IMR-90 (cell line): ENCODE measurements at regions not wholly inside any gene's neighbourhood (a gene's known extent, or its start where the extent isn't known, plus 50 kb on each side); places are given as distances from the start of the nearest gene placed in this dataset.

ENCODE experiments used
- ATAC-seq: fragments of 200-7000 bp; cut with Tn5 transposase; 2 replicates; pipeline ENCODE4 v1.9.1; 2020; ENCODE audit warnings: low read depth, mild to moderate bottlenecking, moderate library complexity
- BruUV-seq: library from RNA; stranded (reverse); fragments of 400-500 nt; replicated peaks from 2 replicates; lab custom pipeline; 2021; lab: Mats Ljungman, UMichigan
- CTCF ChIA-PET: fragments of 300-600 bp; formaldehyde crosslinking; extraction: SDS; loops from one replicate; lab custom pipeline; 2021; ENCODE audit warnings: antibody characterized with exemption; lab: Yijun Ruan, JAX
- POLR2A ChIA-PET: fragments of 300-600 bp; sonication (Branson Sonifier 250); formaldehyde crosslinking; loops from one replicate; lab custom pipeline; 2022; ENCODE audit warnings: antibody characterized with exemption; ENCODE audit not compliant: unreplicated experiment; lab: Charles Lee
- DNase-seq: peaks from one replicate; pipeline ENCODE4 v3.0.0; 2013
- H2AFZ ChIP-seq: replicated peaks from 2 replicates; pipeline ENCODE3; 2013; ENCODE audit warnings: low read length, mild to moderate bottlenecking; ENCODE audit not compliant: poor library complexity
- H2AK5ac ChIP-seq: 2 replicates; pipeline ENCODE4 v1.6.1; 2013; ENCODE audit warnings: low read depth, low read length, inconsistent platforms
- H2AK9ac ChIP-seq: replicated peaks from 2 replicates; pipeline ENCODE3; 2013; ENCODE audit warnings: mild to moderate bottlenecking, low read depth, low read length, moderate library complexity; ENCODE audit not compliant: poor library complexity
- H2BK120ac ChIP-seq: 2 replicates; pipeline ENCODE4 v1.6.1; 2013; ENCODE audit warnings: low read depth, low read length, inconsistent platforms
- H2BK15ac ChIP-seq: 3 replicates; pipeline ENCODE4 v1.6.1; 2013; ENCODE audit warnings: low read depth, low read length, inconsistent platforms
- H2BK20ac ChIP-seq: 2 replicates; pipeline ENCODE4 v1.6.1; 2013; ENCODE audit warnings: low read depth, mild to moderate bottlenecking, inconsistent platforms, low read length, moderate library complexity
- H2BK5ac ChIP-seq: 2 replicates; pipeline ENCODE4 v1.6.1; 2013; ENCODE audit warnings: mild to moderate bottlenecking, low read depth, low read length, inconsistent platforms; ENCODE audit not compliant: poor library complexity, severe bottlenecking
- H3K14ac ChIP-seq: replicated peaks from 2 replicates; pipeline ENCODE4 v1.6.1; 2013; ENCODE audit warnings: low read depth, low read length, inconsistent platforms
- H3K18ac ChIP-seq: 2 replicates; pipeline ENCODE4 v1.6.1; 2013; ENCODE audit warnings: low read depth, low read length, control low read depth
- H3K23ac ChIP-seq: 2 replicates; pipeline ENCODE4 v1.6.1; 2013; ENCODE audit warnings: low read depth, low read length, inconsistent platforms
- H3K27ac ChIP-seq: 2 replicates; pipeline ENCODE4 v1.5.1; 2013; ENCODE audit warnings: mild to moderate bottlenecking, control low read depth, low read length; ENCODE audit not compliant: insufficient read depth
- H3K27me3 ChIP-seq: 2 replicates; pipeline ENCODE4 v1.6.1; 2013; ENCODE audit warnings: low read length; ENCODE audit not compliant: control insufficient read depth, insufficient read depth
- H3K36me3 ChIP-seq: 2 replicates; pipeline ENCODE4 v1.6.1; 2013; ENCODE audit warnings: low read length, mixed read lengths; ENCODE audit not compliant: control insufficient read depth, insufficient read depth
- H3K4ac ChIP-seq: 2 replicates; pipeline ENCODE4 v1.6.1; 2013; ENCODE audit warnings: low read depth, low read length, inconsistent platforms
- H3K4me1 ChIP-seq: 2 replicates; pipeline ENCODE4 v1.6.1; 2013; ENCODE audit warnings: low read length, mixed read lengths; ENCODE audit not compliant: control insufficient read depth, insufficient read depth
- H3K4me2 ChIP-seq: 2 replicates; pipeline ENCODE4 v1.6.1; 2013; ENCODE audit warnings: low read depth, mild to moderate bottlenecking, control low read depth, low read length, moderate library complexity
- H3K4me3 ChIP-seq: 2 replicates; pipeline ENCODE4 v1.5.1; 2013; ENCODE audit warnings: low read depth, mild to moderate bottlenecking, control low read depth, low read length, moderate library complexity; ENCODE audit not compliant: insufficient read depth
- H3K56ac ChIP-seq: 2 replicates; pipeline ENCODE4 v1.6.1; 2013; ENCODE audit warnings: low read length, inconsistent platforms; ENCODE audit not compliant: insufficient read depth; ENCODE audit errors: extremely low read depth
- H3K79me1 ChIP-seq, 2 experiments: 2 replicates each; pipeline ENCODE4 v1.6.1; 2013; ENCODE audit warnings: low read length in 2 of 2, inconsistent platforms in 1 of 2, low read depth in 1 of 2
- H3K9ac ChIP-seq: 2 replicates; pipeline ENCODE4 v1.6.1; 2013; ENCODE audit warnings: low read depth, low read length, control low read depth
- H3K9me1 ChIP-seq: 2 replicates; pipeline ENCODE4 v1.6.1; 2013; ENCODE audit warnings: low read length, inconsistent platforms; ENCODE audit not compliant: insufficient read depth
- H3K9me3 ChIP-seq: 2 replicates; pipeline ENCODE4 v1.6.1; 2013; ENCODE audit warnings: low read length; ENCODE audit not compliant: control insufficient read depth, insufficient read depth
- H4K20me1 ChIP-seq: 2 replicates; pipeline ENCODE4 v1.6.1; 2013; ENCODE audit warnings: low read length, inconsistent platforms; ENCODE audit not compliant: insufficient read depth
- H4K5ac ChIP-seq: 2 replicates; pipeline ENCODE4 v1.6.1; 2013; ENCODE audit warnings: mild to moderate bottlenecking, low read depth, low read length, control low read depth
- H4K8ac ChIP-seq, 2 experiments: 2 replicates each; pipeline ENCODE4 v1.6.1; 2013; ENCODE audit warnings: low read depth in 2 of 2, low read length in 2 of 2, control low read depth in 1 of 2, inconsistent platforms in 1 of 2
- H4K91ac ChIP-seq: 2 replicates; pipeline ENCODE4 v1.6.1; 2013; ENCODE audit warnings: low read depth, low read length, inconsistent platforms; ENCODE audit not compliant: insufficient read depth
- BHLHE40 ChIP-seq: fragments of 150-350 bp; IDR thresholded peaks from 2 replicates; pipeline ENCODE4 v1.6.1; 2016; ENCODE audit warnings: mild to moderate bottlenecking, low read depth, low read length
- CEBPB ChIP-seq: IDR thresholded peaks from 2 replicates; pipeline ENCODE4 v1.6.1; 2012; ENCODE audit warnings: low read depth, low read length, improper control_type of control experiment
- CHD1 ChIP-seq: IDR thresholded peaks from 2 replicates; pipeline ENCODE4 v1.6.1; 2012; ENCODE audit warnings: low read depth, low read length, improper control_type of control experiment
- FOS ChIP-seq: fragments of 150-350 bp; IDR thresholded peaks from 2 replicates; pipeline ENCODE4 v1.6.1; 2016; ENCODE audit warnings: low read depth, low read length
- MAFK ChIP-seq: IDR thresholded peaks from 2 replicates; pipeline ENCODE4 v1.6.1; 2012; ENCODE audit warnings: low read depth, low read length, improper control_type of control experiment
- NFE2L2 ChIP-seq: fragments of 150-350 bp; IDR thresholded peaks from 2 replicates; pipeline ENCODE4 v1.6.1; 2016; ENCODE audit warnings: low read depth, mild to moderate bottlenecking, low read length
- POLR2A ChIP-seq: IDR thresholded peaks from 2 replicates; pipeline ENCODE4 v1.6.1; 2012; ENCODE audit warnings: mild to moderate bottlenecking, low read depth, low read length
- RAD21 ChIP-seq: IDR thresholded peaks from 2 replicates; pipeline ENCODE4 v1.6.1; 2012; ENCODE audit warnings: low read length, improper control_type of control experiment
- RFX5 ChIP-seq: IDR thresholded peaks from 2 replicates; pipeline ENCODE4 v1.8.0; 2012; ENCODE audit warnings: low read depth, mild to moderate bottlenecking, low read length, moderate library complexity
- SMC3 ChIP-seq: fragments of 150-350 bp; IDR thresholded peaks from 2 replicates; pipeline ENCODE4 v1.6.1; 2016; ENCODE audit warnings: low read depth, mild to moderate bottlenecking, antibody characterized with exemption, low read length, moderate library complexity
- WGBS, 2 experiments: methylation state at CpG; one replicate each; pipeline versions ENCODE4 v1.1.5 to v1.1.7; 2013; ENCODE audit warnings: missing lambda C conversion rate in 2 of 2; ENCODE audit not compliant: insufficient read length in 1 of 2; ENCODE audit errors: extremely low coverage in 2 of 2; 5-methylcytosine and 5-hydroxymethylcytosine counted together
- dilution Hi-C: fragments of 300-500 bp; cut with HindIII; formaldehyde crosslinking; loops from one replicate; pipeline ENCODE4 v1.14.3; 2018; ENCODE audit warnings: low sequenced_read_pairs; ENCODE audit not compliant: unreplicated experiment
- in situ Hi-C: fragments of 300-500 bp; cut with MboI; formaldehyde crosslinking; loops from 3 replicates; pipeline ENCODE4 v1.14.3; 2019; ENCODE audit warnings: low sequenced_read_pairs, inconsistent platforms, mixed read lengths
- intact Hi-C: fragments of 100-400 bp; cut with micrococcal nuclease; formaldehyde crosslinking; loops from 2 replicates; pipeline ENCODE4 v1.10.0; 2022
- TF ChIP-seq, protein P1 (sequence below): fragments of 150-350 bp; IDR thresholded peaks from 2 replicates; pipeline ENCODE4 v1.6.1; 2016; ENCODE audit warnings: low read depth, mild to moderate bottlenecking, low read length, moderate library complexity, borderline replicate concordance
- TF ChIP-seq, protein P2 (sequence below): conservative IDR thresholded peaks from 2 replicates; pipeline ENCODE4 v1.5.1; 2012; ENCODE audit warnings: mild to moderate bottlenecking, low read depth, low read length, improper control_type of control experiment
- TF ChIP-seq, protein P3 (sequence below): fragments of 150-350 bp; IDR thresholded peaks from 2 replicates; pipeline ENCODE4 v1.6.1; 2017; ENCODE audit warnings: mild to moderate bottlenecking, antibody characterized with exemption, low read length, low read depth

DNA sequence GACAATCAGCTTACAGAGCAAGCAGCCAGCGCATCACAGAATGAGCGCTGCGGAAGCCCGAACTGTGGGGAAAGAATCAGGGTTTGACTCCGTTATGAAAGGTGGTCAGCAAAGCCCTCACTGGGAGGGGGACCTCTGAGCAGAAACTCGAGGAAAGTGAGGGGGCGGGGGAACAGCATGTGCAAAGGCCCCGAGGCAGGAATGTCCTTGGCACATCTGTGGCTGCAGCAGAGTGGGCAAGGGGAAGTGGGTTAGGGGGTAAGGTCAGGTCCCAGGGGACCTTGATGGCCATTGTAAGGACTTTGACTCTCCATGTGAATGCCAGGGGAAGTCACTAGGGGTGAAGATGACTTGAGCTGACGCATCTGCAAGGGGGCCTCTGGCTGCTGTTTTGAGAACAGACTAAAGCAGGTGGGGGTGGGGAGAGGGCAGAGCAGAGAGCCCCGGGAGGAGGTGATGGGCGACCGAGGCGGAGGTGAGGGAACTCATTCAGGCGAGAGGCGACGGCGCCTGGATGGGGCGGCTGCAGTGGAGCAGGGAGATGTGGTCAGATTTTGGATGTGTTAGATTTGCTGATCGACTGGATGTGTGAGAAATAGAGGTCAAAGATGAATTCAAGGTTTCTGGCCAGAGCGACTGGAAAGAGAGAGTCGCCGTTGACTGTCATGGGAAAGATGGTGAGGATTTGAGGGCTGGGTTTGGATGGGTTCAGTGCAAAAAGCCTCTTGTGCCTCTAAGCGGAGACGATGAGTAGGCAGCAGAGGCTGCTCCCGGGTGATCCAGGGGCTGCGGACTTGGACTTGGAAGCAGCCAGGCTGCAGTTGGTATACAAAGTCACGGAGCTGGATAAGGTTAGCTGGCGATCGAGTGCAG lies 108.0 kb upstream of the ZBTB40 start (continued):
- TF ChIP-seq CHD1: no peak

DNA sequence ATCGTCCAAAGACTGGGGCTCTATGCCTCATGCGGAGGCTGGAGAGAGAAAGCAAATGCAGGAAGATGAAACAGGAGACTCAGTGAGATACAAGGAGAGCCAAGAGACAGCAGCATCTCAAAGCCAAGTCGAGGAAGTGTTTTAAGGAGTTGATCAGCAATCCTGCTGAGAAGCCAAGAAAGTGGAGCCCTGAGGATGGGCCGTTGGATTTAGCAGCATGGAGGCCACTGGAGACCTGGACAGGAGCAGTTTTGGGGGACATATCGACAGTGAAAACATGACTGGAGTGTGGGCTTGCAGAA lies 107.4 kb upstream of the ZBTB40 start:
- Histone ChIP-seq H3K56ac (no peak overlapping the region), H3K4me1 (peaks cover 2% of the 10 kb centered on the region; the same call in 1 of the 2 replicates), H2BK20ac (no peak overlapping the region), H2BK15ac (no peak overlapping the region), H3K18ac (no peak overlapping the region), H2AK9ac (no peak overlapping the region), H3K9ac (no peak overlapping the region), H3K23ac (no peak overlapping the region), H3K27me3 (peaks cover 87% of the 10 kb centered on the region), H4K8ac (no peak overlapping the region), H4K5ac (no peak overlapping the region), H3K9me1 (no peaks in the 10 kb centered on the region; the same call in 1 of the 2 replicates), H3K79me1 (no peaks in the 10 kb centered on the region), H3K4me2 (no peak overlapping the region), H2BK120ac (no peak overlapping the region), H4K91ac (no peak overlapping the region), H3K14ac (no peak overlapping the region), H2AFZ (no peak overlapping the region), H4K20me1 (no peaks in the 10 kb centered on the region), H3K4ac (no peak overlapping the region), H3K4me3 (no peak overlapping the region), H2AK5ac (no peak overlapping the region), H3K36me3 (no peaks in the 10 kb centered on the region), H3K9me3 (no peaks in the 10 kb centered on the region), H3K27ac (no peak overlapping the region), H2BK5ac (no peak overlapping the region)
- in situ Hi-C loops: no loop called here
- BruUV-seq: no TSS peak
- DNase-seq (no peak), ATAC-seq (no peak)
- CTCF ChIA-PET: no interaction called here
- dilution Hi-C loops: no loop called here
- TF ChIP-seq, protein P1, sequence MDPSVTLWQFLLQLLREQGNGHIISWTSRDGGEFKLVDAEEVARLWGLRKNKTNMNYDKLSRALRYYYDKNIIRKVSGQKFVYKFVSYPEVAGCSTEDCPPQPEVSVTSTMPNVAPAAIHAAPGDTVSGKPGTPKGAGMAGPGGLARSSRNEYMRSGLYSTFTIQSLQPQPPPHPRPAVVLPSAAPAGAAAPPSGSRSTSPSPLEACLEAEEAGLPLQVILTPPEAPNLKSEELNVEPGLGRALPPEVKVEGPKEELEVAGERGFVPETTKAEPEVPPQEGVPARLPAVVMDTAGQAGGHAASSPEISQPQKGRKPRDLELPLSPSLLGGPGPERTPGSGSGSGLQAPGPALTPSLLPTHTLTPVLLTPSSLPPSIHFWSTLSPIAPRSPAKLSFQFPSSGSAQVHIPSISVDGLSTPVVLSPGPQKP: no peak
- TF ChIP-seq SMC3 (no peak), RAD21 (no peak), FOS (no peak), RFX5 (no peak), CEBPB (no peak), BHLHE40 (no peak), POLR2A (no peak), MAFK (no peak), NFE2L2 (no peak)
- TF ChIP-seq, protein P2, sequence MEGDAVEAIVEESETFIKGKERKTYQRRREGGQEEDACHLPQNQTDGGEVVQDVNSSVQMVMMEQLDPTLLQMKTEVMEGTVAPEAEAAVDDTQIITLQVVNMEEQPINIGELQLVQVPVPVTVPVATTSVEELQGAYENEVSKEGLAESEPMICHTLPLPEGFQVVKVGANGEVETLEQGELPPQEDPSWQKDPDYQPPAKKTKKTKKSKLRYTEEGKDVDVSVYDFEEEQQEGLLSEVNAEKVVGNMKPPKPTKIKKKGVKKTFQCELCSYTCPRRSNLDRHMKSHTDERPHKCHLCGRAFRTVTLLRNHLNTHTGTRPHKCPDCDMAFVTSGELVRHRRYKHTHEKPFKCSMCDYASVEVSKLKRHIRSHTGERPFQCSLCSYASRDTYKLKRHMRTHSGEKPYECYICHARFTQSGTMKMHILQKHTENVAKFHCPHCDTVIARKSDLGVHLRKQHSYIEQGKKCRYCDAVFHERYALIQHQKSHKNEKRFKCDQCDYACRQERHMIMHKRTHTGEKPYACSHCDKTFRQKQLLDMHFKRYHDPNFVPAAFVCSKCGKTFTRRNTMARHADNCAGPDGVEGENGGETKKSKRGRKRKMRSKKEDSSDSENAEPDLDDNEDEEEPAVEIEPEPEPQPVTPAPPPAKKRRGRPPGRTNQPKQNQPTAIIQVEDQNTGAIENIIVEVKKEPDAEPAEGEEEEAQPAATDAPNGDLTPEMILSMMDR: no peak
- TF ChIP-seq, protein P3, sequence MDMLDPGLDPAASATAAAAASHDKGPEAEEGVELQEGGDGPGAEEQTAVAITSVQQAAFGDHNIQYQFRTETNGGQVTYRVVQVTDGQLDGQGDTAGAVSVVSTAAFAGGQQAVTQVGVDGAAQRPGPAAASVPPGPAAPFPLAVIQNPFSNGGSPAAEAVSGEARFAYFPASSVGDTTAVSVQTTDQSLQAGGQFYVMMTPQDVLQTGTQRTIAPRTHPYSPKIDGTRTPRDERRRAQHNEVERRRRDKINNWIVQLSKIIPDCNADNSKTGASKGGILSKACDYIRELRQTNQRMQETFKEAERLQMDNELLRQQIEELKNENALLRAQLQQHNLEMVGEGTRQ: no peak
- POLR2A ChIA-PET: no interaction called here
- 24% methylated on average over 4 of the region's 5 CpGs; no CpG with 5 or more reads in 1 of the 2 experiments for WGBS, 2 experiments
- intact Hi-C loops: no loop called here
